Esophagus squamous epithelium (tissue), 5 donors: ENCODE measurements at regions not wholly inside any gene's neighbourhood (a gene's known extent, or its start where the extent isn't known, plus 50 kb on each side); places are given as distances from the start of the nearest gene placed in this dataset.

ENCODE experiments used
- DNase-seq: peaks from one replicate; lab custom pipeline; 2025; lab: John Stamatoyannopoulos, UW
- H3K27ac ChIP-seq, 4 donors: fragments of 200-600 bp; sonication (generic); one replicate each; pipeline ENCODE4 v1.5.1; 2016 to 2019; ENCODE audit warnings: mild to moderate bottlenecking in 1 of 4
- H3K27me3 ChIP-seq, 4 donors: fragments of 200-600 bp; sonication (generic); 1 replicate in 3 of 4; 2 replicates in 1 of 4; pipeline versions ENCODE4 v1.5.1 to v1.6.0; 2017 to 2021; ENCODE audit warnings: antibody characterized with exemption in 1 of 4
- H3K36me3 ChIP-seq, 3 donors: fragments of 200-600 bp; sonication (generic); one replicate each; pipeline ENCODE4 v1.5.1; 2016 to 2019
- H3K4me1 ChIP-seq, 3 donors: fragments of 200-600 bp; sonication (generic); one replicate each; pipeline ENCODE4 v1.5.1; 2017 to 2019
- H3K4me3 ChIP-seq, 4 donors: fragments of 200-600 bp; sonication (generic); 1 replicate in 3 of 4; 2 replicates in 1 of 4; pipeline ENCODE4 v1.5.1; 2016 to 2019; ENCODE audit warnings: mild to moderate bottlenecking in 2 of 4, moderate library complexity in 1 of 4
- H3K9me3 ChIP-seq, 3 donors: fragments of 200-600 bp; sonication (generic); one replicate each; pipeline ENCODE4 v1.5.1; 2016 to 2019
- POLR2A ChIP-seq, 4 donors: fragments of 450-650 bp; IDR thresholded peaks; one replicate each; pipeline ENCODE4 v1.6.1; 2017; ENCODE audit warnings: antibody characterized with exemption in 4 of 4, mild to moderate bottlenecking in 4 of 4, moderate library complexity in 3 of 4
- WGBS, 2 donors: methylation state at CpG; one replicate each; pipeline ENCODE4 v1.1.5; 2018; 5-methylcytosine and 5-hydroxymethylcytosine counted together
- intact Hi-C: fragments of 100-400 bp; cut with DNase I; formaldehyde crosslinking; loops from one replicate; pipeline ENCODE4 v1.15.0; 2022
- TF ChIP-seq, protein P1 (sequence below), 6 experiments: fragments of 450-650 bp in 4 of 6; fragments of 200-600 bp in 2 of 6; sonication (generic) in 2 of 6; IDR thresholded peaks; one replicate each; pipeline ENCODE4 v1.5.1; 2016 to 2019; ENCODE audit warnings: antibody characterized with exemption in 6 of 6, mild to moderate bottlenecking in 4 of 6, moderate library complexity in 4 of 6
- donor health status: DM: yes; HTN: yes; CAD: no.

DNA sequence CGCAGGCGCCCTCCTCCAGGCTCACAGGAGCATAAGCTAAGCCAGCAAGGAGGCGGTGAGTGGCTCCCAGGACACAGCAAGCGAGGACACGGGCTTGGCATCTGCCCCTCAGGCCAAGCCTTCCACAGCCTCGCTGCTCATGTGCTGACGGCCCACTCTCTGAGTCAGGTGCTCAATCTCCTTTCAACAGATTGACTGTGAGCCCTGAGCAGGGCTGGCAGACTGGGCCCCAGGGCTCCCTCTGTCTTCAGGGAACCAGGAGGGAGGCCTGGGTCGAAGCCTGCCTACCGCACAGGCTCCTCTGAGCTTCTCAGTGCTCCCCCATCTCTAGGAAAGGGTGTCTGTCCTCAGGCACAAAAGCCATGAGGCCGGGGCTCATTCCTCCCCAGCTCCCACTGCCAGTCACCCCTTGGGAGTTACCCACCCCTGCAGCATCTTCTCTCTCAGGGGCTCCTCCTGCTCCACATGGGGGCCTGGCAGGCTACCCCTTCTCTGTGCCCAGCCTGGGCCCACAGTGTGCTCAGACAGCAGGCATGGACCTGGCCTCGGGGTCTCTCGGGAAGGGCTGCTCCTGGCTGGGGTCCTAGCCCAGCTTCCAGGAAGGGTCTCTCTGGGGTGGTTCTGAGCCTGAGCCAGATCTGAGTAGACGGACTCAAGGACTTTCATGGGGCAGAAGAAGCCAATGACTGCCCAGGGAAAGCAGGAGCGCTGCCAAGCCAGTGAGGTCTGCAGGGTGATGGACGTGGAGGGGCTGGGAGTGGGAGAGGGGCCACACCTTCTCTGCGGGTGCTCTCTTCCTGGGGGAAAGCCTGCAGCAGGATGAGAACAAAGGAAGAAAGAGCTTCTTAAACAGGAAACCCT is 138.0 kb upstream of the GPC1 start:
- no peaks in the 10 kb centered on the region for H3K4me1 ChIP-seq
- TF ChIP-seq, protein P1, sequence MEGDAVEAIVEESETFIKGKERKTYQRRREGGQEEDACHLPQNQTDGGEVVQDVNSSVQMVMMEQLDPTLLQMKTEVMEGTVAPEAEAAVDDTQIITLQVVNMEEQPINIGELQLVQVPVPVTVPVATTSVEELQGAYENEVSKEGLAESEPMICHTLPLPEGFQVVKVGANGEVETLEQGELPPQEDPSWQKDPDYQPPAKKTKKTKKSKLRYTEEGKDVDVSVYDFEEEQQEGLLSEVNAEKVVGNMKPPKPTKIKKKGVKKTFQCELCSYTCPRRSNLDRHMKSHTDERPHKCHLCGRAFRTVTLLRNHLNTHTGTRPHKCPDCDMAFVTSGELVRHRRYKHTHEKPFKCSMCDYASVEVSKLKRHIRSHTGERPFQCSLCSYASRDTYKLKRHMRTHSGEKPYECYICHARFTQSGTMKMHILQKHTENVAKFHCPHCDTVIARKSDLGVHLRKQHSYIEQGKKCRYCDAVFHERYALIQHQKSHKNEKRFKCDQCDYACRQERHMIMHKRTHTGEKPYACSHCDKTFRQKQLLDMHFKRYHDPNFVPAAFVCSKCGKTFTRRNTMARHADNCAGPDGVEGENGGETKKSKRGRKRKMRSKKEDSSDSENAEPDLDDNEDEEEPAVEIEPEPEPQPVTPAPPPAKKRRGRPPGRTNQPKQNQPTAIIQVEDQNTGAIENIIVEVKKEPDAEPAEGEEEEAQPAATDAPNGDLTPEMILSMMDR (IDR thresholded peaks at IDR 0.05), result no peak
- TF ChIP-seq POLR2A (IDR thresholded peaks at IDR 0.05), result no peak
- WGBS, 2 donors, result 59 to 79% methylated on average over 4 to 9 of the region's 16 CpGs
- H3K27ac ChIP-seq, result no peak overlapping the region
- no peak overlapping the region for H3K4me3 ChIP-seq
- no peak for DNase-seq
- no peaks in the 10 kb centered on the region for H3K36me3 ChIP-seq
- H3K27me3 ChIP-seq, result peaks cover 0 to 15% (median 0%) of the 10 kb centered on the region in 4 donors
- intact Hi-C loops, result no loop called here
- H3K9me3 ChIP-seq, result no peaks in the 10 kb centered on the region

DNA sequence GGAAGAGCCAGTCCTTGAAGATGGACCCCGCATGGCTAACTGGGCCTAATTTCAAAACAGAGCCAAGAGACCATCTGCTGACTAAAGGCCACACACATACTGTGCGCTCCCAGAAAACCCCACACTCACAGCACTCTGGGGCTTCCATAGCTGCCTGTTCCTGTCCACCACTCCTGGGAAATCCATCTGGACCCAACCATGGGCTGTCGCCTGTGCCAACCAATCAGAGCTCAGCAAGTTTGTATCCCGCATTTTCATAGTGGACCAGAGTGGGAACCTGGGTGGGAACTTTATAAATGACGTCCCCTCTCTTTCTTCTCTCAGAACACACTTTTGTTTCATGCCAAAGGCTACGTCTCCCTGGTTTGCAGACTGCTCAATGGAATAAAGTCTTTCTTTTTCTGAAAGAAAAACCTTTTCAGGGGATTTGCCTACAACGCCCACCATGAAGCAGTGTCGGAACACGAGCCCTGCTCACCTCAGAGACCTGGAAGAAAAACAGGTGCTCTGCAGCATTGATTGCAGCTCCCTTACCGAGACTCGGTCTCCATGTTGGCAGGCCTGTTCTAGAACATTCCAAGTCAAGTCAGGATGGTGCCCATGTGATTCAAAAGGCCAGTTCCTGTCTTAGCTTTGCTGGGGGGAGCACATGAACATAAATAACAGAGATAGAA is 137.2 kb upstream of the GPC1 start:
- H3K4me1 ChIP-seq, result no peaks in the 10 kb centered on the region
- no peak for TF ChIP-seq POLR2A (IDR thresholded peaks at IDR 0.05)
- TF ChIP-seq, protein P1 (IDR thresholded peaks at IDR 0.05), result no peak
- 81 to 90% methylated on average over 7 to 11 of the region's 11 CpGs for WGBS, 2 donors
- DNase-seq, result no peak
- no peaks in the 10 kb centered on the region for H3K36me3 ChIP-seq
- no peak overlapping the region for H3K4me3 ChIP-seq
- intact Hi-C loops, result no loop called here
- H3K27me3 ChIP-seq, result peaks cover 0 to 15% (median 0%) of the 10 kb centered on the region in 4 donors
- H3K27ac ChIP-seq, result no peak overlapping the region
- H3K9me3 ChIP-seq, result no peaks in the 10 kb centered on the region

- TF ChIP-seq POLR2A (IDR thresholded peaks at IDR 0.05), result no peak
- TF ChIP-seq, protein P1 (IDR thresholded peaks at IDR 0.05), result no peak
- no peaks in the 10 kb centered on the region for H3K4me1 ChIP-seq
- H3K9me3 ChIP-seq, result no peaks in the 10 kb centered on the region
- H3K4me3 ChIP-seq, result no peak overlapping the region
- peaks cover 0 to 13% (median 0%) of the 10 kb centered on the region in 4 donors for H3K27me3 ChIP-seq
- intact Hi-C loops, result no loop called here
- H3K27ac ChIP-seq, result no peak overlapping the region
- no peaks in the 10 kb centered on the region for H3K36me3 ChIP-seq
- 91 to 95% methylated on average over 8 to 10 of the region's 18 CpGs for WGBS, 2 donors
- no peak for DNase-seq
These were observed 136.4 kb upstream of the GPC1 start for GRCh38 chr2:240298803-240299709.

- DNase-seq, result no peak
- no peaks in the 10 kb centered on the region for H3K9me3 ChIP-seq
- intact Hi-C loops, result no loop called here
- TF ChIP-seq POLR2A (IDR thresholded peaks at IDR 0.05), result no peak
- TF ChIP-seq, protein P1 (IDR thresholded peaks at IDR 0.05), result no peak
- H3K27ac ChIP-seq, result no peak overlapping the region
- no peaks in the 10 kb centered on the region for H3K4me1 ChIP-seq
- WGBS, 2 donors, result 50% methylated on average over 2 of the region's 7 CpGs; no CpG with 5 or more reads in 1 of the 2 donors
- no peaks in the 10 kb centered on the region for H3K36me3 ChIP-seq
- H3K4me3 ChIP-seq, result no peak overlapping the region
- peaks cover 0 to 15% (median 0%) of the 10 kb centered on the region in 4 donors for H3K27me3 ChIP-seq
These were observed 135.8 kb upstream of the GPC1 start for GRCh38 chr2:240299710-240300068.
